CD4-positive, alpha-beta T cell (primary cell): ENCODE measurements at regions not wholly inside any gene's neighbourhood (a gene's known extent, or its start where the extent isn't known, plus 50 kb on each side); places are given as distances from the start of the nearest gene placed in this dataset.

Experiments used
- ATAC-seq: fragments of 200-7000 bp; cut with Tn5 transposase; one replicate; pipeline ENCODE4 v1.10.0; 2022; ENCODE audit warnings: mild to moderate bottlenecking; ENCODE audit not compliant: poor library complexity
- CTCF ChIA-PET: fragments of 350-600 bp; sonication (Branson Sonifier 250); formaldehyde crosslinking; loops from one replicate; lab custom pipeline; 2021; ENCODE audit warnings: antibody characterized with exemption, inconsistent platforms; lab: Charles Lee
- POLR2A ChIA-PET: fragments of 350-600 bp; sonication (Branson Sonifier 250); formaldehyde crosslinking; loops from one replicate; lab custom pipeline; 2021; ENCODE audit warnings: antibody characterized with exemption, inconsistent platforms; lab: Charles Lee
- DNase-seq, 14 experiments: peaks; one replicate each; pipeline ENCODE4 v3.0.0-alpha.2; 2013 to 2020; ENCODE audit warnings: mixed read lengths in 2 of 14
- H3K27ac ChIP-seq, 2 donors: one replicate each; pipeline versions ENCODE4 v1.5.1 to v1.7.0; 2013; ENCODE audit warnings: low read length in 2 of 2, low read depth in 1 of 2, mild to moderate bottlenecking in 1 of 2
- H3K27me3 ChIP-seq, 2 experiments: 1 replicate in 1 of 2; 2 replicates in 1 of 2; pipeline versions ENCODE4 v1.6.1 to v1.7.0; 2013; ENCODE audit warnings: low read length in 2 of 2, control low read depth in 1 of 2, mild to moderate bottlenecking in 1 of 2, moderate library complexity in 1 of 2; ENCODE audit not compliant: insufficient read depth in 2 of 2, control insufficient read depth in 1 of 2
- H3K36me3 ChIP-seq: one replicate; pipeline ENCODE4 v1.6.1; 2013; ENCODE audit warnings: low read length, control low read depth; ENCODE audit not compliant: insufficient read depth
- H3K4me1 ChIP-seq: one replicate; pipeline ENCODE4 v1.6.1; 2013; ENCODE audit warnings: low read length, control low read depth; ENCODE audit not compliant: insufficient read depth
- H3K4me3 ChIP-seq: one replicate; pipeline ENCODE4 v1.5.1; 2013; ENCODE audit warnings: mild to moderate bottlenecking, low read length, moderate library complexity
- H3K9me3 ChIP-seq, 2 experiments: 1 replicate in 1 of 2; 2 replicates in 1 of 2; pipeline versions ENCODE4 v1.6.1 to v1.7.0; 2013; ENCODE audit warnings: low read length in 2 of 2, mild to moderate bottlenecking in 2 of 2, control low read depth in 1 of 2, moderate library complexity in 1 of 2; ENCODE audit not compliant: control insufficient read depth in 1 of 2, insufficient read depth in 1 of 2
- H3K27ac Mint-ChIP-seq: one replicate; pipeline ENCODE4 v1.8.0; 2020; ENCODE audit warnings: mixed read lengths
- H3K27me3 Mint-ChIP-seq: one replicate; pipeline ENCODE4 v1.8.0; 2021; ENCODE audit warnings: mixed read lengths
- H3K36me3 Mint-ChIP-seq: one replicate; pipeline ENCODE4 v1.8.0; 2021; ENCODE audit warnings: low read depth, mixed read lengths
- H3K4me1 Mint-ChIP-seq: one replicate; pipeline ENCODE4 v1.8.0; 2021; ENCODE audit warnings: low read depth, mixed read lengths
- H3K4me3 Mint-ChIP-seq: one replicate; pipeline ENCODE4 v1.8.0; 2020; ENCODE audit warnings: mild to moderate bottlenecking, mixed read lengths
- H3K9me3 Mint-ChIP-seq: one replicate; pipeline ENCODE4 v1.8.0; 2020; ENCODE audit warnings: mixed read lengths
- CTCF ChIP-seq: fragments of 200-600 bp; IDR thresholded peaks from one replicate; pipeline ENCODE4 v1.8.0; 2022; ENCODE audit warnings: antibody characterized with exemption, mild to moderate bottlenecking
- intact Hi-C, 2 experiments: fragments of 100-400 bp; cut with DNase I in 1 of 2; cut with micrococcal nuclease in 1 of 2; formaldehyde crosslinking; loops; one replicate each; pipeline versions ENCODE4 v1.15.1 to v1.9.0; 2023 to 2025; cut with DNase I, micrococcal nuclease

- H3K4me1 Mint-ChIP-seq, result no peaks in the 10 kb centered on the region
- DNase-seq (no peak), ATAC-seq (no peak)
- Histone ChIP-seq H3K4me1 (no peaks in the 10 kb centered on the region), H3K4me3 (no peak overlapping the region), H3K27me3 (no peaks in the 10 kb centered on the region), H3K36me3 (no peaks in the 10 kb centered on the region), H3K27ac (no peak overlapping the region), H3K9me3 (no peaks in the 10 kb centered on the region)
- H3K36me3 Mint-ChIP-seq, result no peaks in the 10 kb centered on the region
- no peak for TF ChIP-seq CTCF
- H3K27me3 Mint-ChIP-seq, result peaks cover 14% of the 10 kb centered on the region
- H3K9me3 Mint-ChIP-seq, result peaks cover 3% of the 10 kb centered on the region
- intact Hi-C loops, result no loop called here
- ChIA-PET CTCF (no interaction called here), POLR2A (no interaction called here)
- no peak overlapping the region for H3K27ac Mint-ChIP-seq
- H3K4me3 Mint-ChIP-seq, result no peak overlapping the region
Measured at GRCh38 chr4:145427991-145428390, 53.7 kb upstream of the SMAD1 start.

GRCh38 chr4:145427221-145427620, 54.4 kb upstream of the SMAD1 start:
- H3K27ac Mint-ChIP-seq, result no peak overlapping the region
- POLR2A ChIA-PET, result no interaction called here
- no peaks in the 10 kb centered on the region for H3K4me1 Mint-ChIP-seq
- intact Hi-C loops, result no loop called here
- ATAC-seq (no peak), DNase-seq (no peak)
- Histone ChIP-seq H3K27ac (no peak overlapping the region), H3K27me3 (no peaks in the 10 kb centered on the region), H3K36me3 (no peaks in the 10 kb centered on the region), H3K4me1 (no peaks in the 10 kb centered on the region), H3K9me3 (no peaks in the 10 kb centered on the region), H3K4me3 (no peak overlapping the region)
- H3K4me3 Mint-ChIP-seq, result no peak overlapping the region
- no peaks in the 10 kb centered on the region for H3K36me3 Mint-ChIP-seq
- H3K9me3 Mint-ChIP-seq, result no peaks in the 10 kb centered on the region
- TF ChIP-seq CTCF, result no peak
- H3K27me3 Mint-ChIP-seq, result peaks cover 11% of the 10 kb centered on the region
- CTCF ChIA-PET, result no interaction called here

GRCh38 chr4:145423017-145423708, 58.5 kb upstream of the SMAD1 start:
- no peaks in the 10 kb centered on the region for H3K4me1 Mint-ChIP-seq

More at GRCh38 chr4:145423017-145423708, 58.5 kb upstream of the SMAD1 start:
- ChIA-PET CTCF (interaction anchor here (0.7 kb wide), 1 partner anchor 11 kb away, joined by 3 read pairs; no protein-coding TSS in a partner anchor), POLR2A (no interaction called here)
- H3K4me3 ChIP-seq, result no peak overlapping the region
- intact Hi-C loops, result no loop called here
- Mint-ChIP-seq H3K9me3 (no peaks in the 10 kb centered on the region), H3K4me3 (no peak overlapping the region), H3K27me3 (peaks cover 4% of the 10 kb centered on the region), H3K36me3 (no peaks in the 10 kb centered on the region), H3K27ac (no peak overlapping the region)
- DNase-seq, result no peak
- H3K27ac ChIP-seq, result no peak overlapping the region
- no peak for TF ChIP-seq CTCF
- H3K27me3 ChIP-seq, result peaks cover 0 to 6% of the 10 kb centered on the region in 2 experiments
- H3K36me3 ChIP-seq, result no peaks in the 10 kb centered on the region
- no peak for ATAC-seq
- no peaks in the 10 kb centered on the region for H3K9me3 ChIP-seq
- H3K4me1 ChIP-seq, result no peaks in the 10 kb centered on the region
